Kidney (tissue), 13 donors: ENCODE measurements at regions not wholly inside any gene's neighbourhood (a gene's known extent, or its start where the extent isn't known, plus 50 kb on each side); places are given as distances from the start of the nearest gene placed in this dataset.

Experiments
- DNase-seq, 5 donors: peaks; one replicate each; pipeline ENCODE4 v3.0.0-alpha.2; 2013 to 2020
- FAIRE-seq: peaks from 2 replicates; lab custom pipeline; 2012; peaks lifted over from hg19 to GRCh38; lab: Jason Lieb, UNC
- H3K27ac ChIP-seq, 2 donors: one replicate each; pipeline ENCODE4 v1.7.0; 2013; ENCODE audit warnings: low read depth in 2 of 2, low read length in 2 of 2, inconsistent platforms in 1 of 2
- H3K27me3 ChIP-seq: one replicate; pipeline ENCODE4 v1.7.1; 2013; ENCODE audit warnings: low read length, inconsistent platforms; ENCODE audit not compliant: control insufficient read depth, insufficient read depth
- H3K36me3 ChIP-seq, 3 donors: one replicate each; pipeline versions ENCODE4 v1.7.0 to v1.7.1; 2013; ENCODE audit warnings: low read length in 3 of 3, control low read depth in 1 of 3, inconsistent platforms in 1 of 3; ENCODE audit not compliant: insufficient read depth in 3 of 3, control insufficient read depth in 2 of 3
- H3K4me1 ChIP-seq, 3 donors: one replicate each; pipeline versions ENCODE4 v1.7.0 to v1.7.1; 2013; ENCODE audit warnings: low read length in 3 of 3, inconsistent platforms in 1 of 3, low read depth in 1 of 3; ENCODE audit not compliant: control insufficient read depth in 2 of 3, insufficient read depth in 2 of 3
- H3K4me3 ChIP-seq, 3 donors: one replicate each; pipeline versions ENCODE4 v1.7.0 to v1.8.1; 2013; ENCODE audit warnings: low read length in 3 of 3, control low read depth in 1 of 3, inconsistent platforms in 1 of 3
- H3K9ac ChIP-seq, 3 donors: one replicate each; pipeline versions ENCODE4 v1.7.0 to v1.7.1; 2013; ENCODE audit warnings: low read length in 3 of 3, control low read depth in 1 of 3, inconsistent platforms in 1 of 3
- H3K9me3 ChIP-seq, 3 donors: one replicate each; pipeline versions ENCODE4 v1.7.0 to v1.7.1; 2013; ENCODE audit warnings: low read length in 3 of 3, control low read depth in 1 of 3, inconsistent platforms in 1 of 3; ENCODE audit not compliant: control insufficient read depth in 2 of 3, insufficient read depth in 1 of 3
- CTCF ChIP-seq: IDR thresholded peaks from 3 replicates; pipeline ENCODE4 v1.5.1; 2012; ENCODE audit warnings: mild to moderate bottlenecking, moderate library complexity, borderline replicate concordance; ENCODE audit not compliant: insufficient read depth; ENCODE audit errors: extremely low read depth
- intact Hi-C: fragments of 100-400 bp; cut with DNase I; formaldehyde crosslinking; loops from one replicate; pipeline ENCODE4 v1.11.1; 2022
- donor health status: control.
- donor health status: control.
- donor health status: control.
- donor health status: control.
- donor health status: control.
- donor health status: DM: yes; HTN: yes; CAD: no.
- donor health status: Normal renal cell carcinoma (clear cell type).

- no peak for FAIRE-seq
- Histone ChIP-seq H3K9me3 (no peaks in the 10 kb centered on the region), H3K4me1 (no peaks in the 10 kb centered on the region), H3K4me3 (no peak overlapping the region), H3K27ac (no peak overlapping the region), H3K9ac (no peak overlapping the region), H3K36me3 (no peaks in the 10 kb centered on the region), H3K27me3 (no peaks in the 10 kb centered on the region)
- peak in 4 of 5 donors; percentile 41 to 73 (median 60) for DNase-seq
- TF ChIP-seq CTCF, result no peak
- intact Hi-C loops, result no loop called here
These were observed 56.4 kb upstream of the HABP2 start for GRCh38 chr10:113496111-113497109.

- intact Hi-C loops, result no loop called here
- Histone ChIP-seq H3K9me3 (no peaks in the 10 kb centered on the region), H3K4me3 (no peak overlapping the region), H3K36me3 (no peaks in the 10 kb centered on the region), H3K27ac (no peak overlapping the region), H3K27me3 (no peaks in the 10 kb centered on the region), H3K4me1 (no peaks in the 10 kb centered on the region), H3K9ac (no peak overlapping the region)
- DNase-seq (no peak), FAIRE-seq (no peak)
- TF ChIP-seq CTCF, result no peak
These were observed 55.7 kb upstream of the HABP2 start for GRCh38 chr10:113497198-113497597.

GRCh38 chr10:113498997-113499396 is 53.9 kb upstream of the HABP2 start:
- DNase-seq (no peak), FAIRE-seq (no peak)
- no peak for TF ChIP-seq CTCF
- H3K9me3 ChIP-seq, result no peaks in the 10 kb centered on the region
- H3K9ac ChIP-seq, result no peak overlapping the region
- no peaks in the 10 kb centered on the region for H3K36me3 ChIP-seq
- no peak overlapping the region for H3K4me3 ChIP-seq
- no peak overlapping the region for H3K27ac ChIP-seq
- H3K4me1 ChIP-seq, result no peaks in the 10 kb centered on the region
- intact Hi-C loops, result no loop called here
- H3K27me3 ChIP-seq, result no peaks in the 10 kb centered on the region
